ENCODE measurements at regions not wholly inside any gene's neighbourhood (a gene's known extent, or its start where the extent isn't known, plus 50 kb on each side); places are given as distances from the start of the nearest gene placed in this dataset.

- no peak overlapping the region for H4K5ac ChIP-seq (ENCODE audit: insufficient read length, low read depth, low read length)
- H4K20me1 ChIP-seq (replicated peaks in 1 of 2; ENCODE audit: control insufficient read depth in 1 of 2, insufficient read depth in 2 of 2, low read length in 2 of 2), result peaks cover 0 to 1% of the 10 kb centered on the region in 2 experiments
- no peak for FAIRE-seq
- no peak overlapping the region for H3K14ac ChIP-seq (ENCODE audit: insufficient read length)
- 0 out of 4 replicates have a peak, but pooled peaks cover 0 to 2% of the 10 kb centered on the region in 2 experiments for H3K9me3 ChIP-seq (ENCODE audit: insufficient read depth in 2 of 2, low read depth in 1 of 2, low read length in 1 of 2)
- no peak overlapping the region for H4K8ac ChIP-seq (ENCODE audit: extremely low read depth, insufficient read depth, low read length)
- H3K23ac ChIP-seq (ENCODE audit: insufficient read length), result no peak overlapping the region
- H3K27ac ChIP-seq (ENCODE audit: low read depth, low read length), result no peak overlapping the region
- H3K4me2 ChIP-seq (ENCODE audit: insufficient read depth in 1 of 2, low read depth in 2 of 2, low read length in 2 of 2), result no peak overlapping the region
- H3K56ac ChIP-seq (replicated peaks; ENCODE audit: insufficient read length, low read depth, low read length), result no peak overlapping the region
- no peaks in the 10 kb centered on the region; the same call in 1 of the 2 replicates for H3K23me2 ChIP-seq (ENCODE audit: low read depth, low read length)
- no peak overlapping the region for H3K4ac ChIP-seq (replicated peaks; ENCODE audit: insufficient read length, low read depth, low read length)
- H3K4me3 ChIP-seq (ENCODE audit: extremely low read depth in 1 of 4, insufficient read depth in 2 of 4, low read depth in 3 of 4, low read length in 4 of 4), result no peak overlapping the region
- no peak for TF ChIP-seq JUND (IDR thresholded peaks at IDR 0.05; ENCODE audit: low read length)
- TF ChIP-seq RNF2 (IDR thresholded peaks at IDR 0.05; ENCODE audit: borderline replicate concordance, low read depth, low read length, missing control alignments, poor library complexity, severe bottlenecking), result no peak
- no peak for TF ChIP-seq TBP (IDR thresholded peaks at IDR 0.05; ENCODE audit: low read depth, low read length)
- no peak for TF ChIP-seq SUZ12 (IDR thresholded peaks at IDR 0.05; ENCODE audit: low read length)
- TF ChIP-seq CREB1 (IDR thresholded peaks at IDR 0.05), result no peak
- H2AFZ ChIP-seq (ENCODE audit: low read length), result no peak overlapping the region
- H2BK15ac ChIP-seq (ENCODE audit: low read length), result no peak overlapping the region
- no peak overlapping the region for H3K9ac ChIP-seq (replicated peaks in 1 of 4; ENCODE audit: extremely low read depth in 1 of 4, low read depth in 3 of 4, low read length in 3 of 4)
- H2BK12ac ChIP-seq (ENCODE audit: low read depth, low read length), result no peak overlapping the region
- H2BK120ac ChIP-seq (replicated peaks; ENCODE audit: low read depth, low read length), result no peak overlapping the region
- H4K91ac ChIP-seq (replicated peaks; ENCODE audit: insufficient read length, low read length), result no peak overlapping the region
- no peaks in the 10 kb centered on the region for H3K79me2 ChIP-seq (ENCODE audit: control insufficient read depth in 1 of 2, insufficient read depth in 2 of 2, low read length in 2 of 2)
- no peak overlapping the region for H2BK5ac ChIP-seq (ENCODE audit: low read depth, low read length)
- no peak overlapping the region for H3K18ac ChIP-seq (ENCODE audit: extremely low read depth, low read length)
- ChIA-PET POLR2A (ENCODE audit: partially characterized antibody) (interaction anchor here (0.7 kb wide), 1 partner anchor 19 kb away, joined by 6 read pairs; no protein-coding TSS in a partner anchor), CTCF (ENCODE audit: partially characterized antibody) (no interaction called here)
- peaks cover 0 to 3% (median 1%) of the 10 kb centered on the region in 4 experiments; a peak in 1 of 7 replicates for H3K4me1 ChIP-seq (replicated peaks in 1 of 4; ENCODE audit: control insufficient read depth in 3 of 4, insufficient read depth in 4 of 4, low read length in 3 of 4)
- 0 out of 8 replicates have a peak, but pooled peaks cover 0 to 3% (median 0%) of the 10 kb centered on the region in 4 experiments for H3K36me3 ChIP-seq (ENCODE audit: control insufficient read depth in 2 of 4, insufficient read depth in 4 of 4, low read length in 3 of 4)
- no peaks in the 10 kb centered on the region for H3K79me1 ChIP-seq (ENCODE audit: low read depth, low read length)
- no peak for DNase-seq (ENCODE audit: low read depth in 1 of 2, low spot score in 2 of 2)
- H3K27me3 ChIP-seq (replicated peaks in 1 of 4; ENCODE audit: control insufficient read depth in 3 of 4, extremely low read depth in 1 of 4, insufficient read depth in 3 of 4, low read length in 3 of 4), result no peaks in the 10 kb centered on the region
- H2AK5ac ChIP-seq (ENCODE audit: low read depth, low read length), result no peak overlapping the region
- H2BK20ac ChIP-seq (ENCODE audit: low read length), result no peak overlapping the region
- WGBS, 2 experiments (ENCODE audit: extremely low coverage in 1 of 2, insufficient coverage in 1 of 2, insufficient read length in 1 of 2, insufficient replicate concordance in 2 of 2, low coverage in 1 of 2, low lambda C conversion rate in 2 of 2, missing lambda C conversion rate in 1 of 2), result 88% methylated on average over 4 of the region's 4 CpGs; no CpG with 5 or more reads in 1 of the 2 experiments
Observed at GRCh38 chr9:87020169-87020950, 73.1 kb upstream of the GAS1 start.
